OCI-LY7 (cell line): ENCODE measurements at regions not wholly inside any gene's neighbourhood (a gene's known extent, or its start where the extent isn't known, plus 50 kb on each side); places are given as distances from the start of the nearest gene placed in this dataset.

Experiments used
- BruUV-seq: library from RNA; stranded (reverse); fragments of 400-500 nt; replicated peaks from 2 replicates; lab custom pipeline; 2021; lab: Mats Ljungman, UMichigan
- CTCF ChIA-PET: fragments of 300-600 bp; sonication (Branson Sonifier 250); formaldehyde crosslinking; loops from one replicate; lab custom pipeline; 2022; ENCODE audit warnings: antibody characterized with exemption; ENCODE audit not compliant: unreplicated experiment; lab: Charles Lee
- POLR2A ChIA-PET: fragments of 300-600 bp; sonication (Branson Sonifier 250); formaldehyde crosslinking; loops from one replicate; lab custom pipeline; 2022; ENCODE audit warnings: antibody characterized with exemption; lab: Charles Lee
- DNase-seq: peaks from one replicate; pipeline ENCODE4 v3.0.0-alpha.2; 2015; ENCODE audit warnings: low spot score
- H2AFZ ChIP-seq: fragments of 200-600 bp; sonication (generic), shearing (Covaris generic); 2 replicates; pipeline ENCODE4 v1.6.1; 2014; ENCODE audit warnings: mild to moderate bottlenecking, antibody characterized with exemption, low read length, moderate library complexity
- H3K27ac ChIP-seq: fragments of 200-600 bp; sonication (generic); 2 replicates; pipeline ENCODE4 v1.5.1; 2014; ENCODE audit warnings: mixed run types, low read depth, mild to moderate bottlenecking, moderate library complexity, low read length, inconsistent platforms; ENCODE audit not compliant: poor library complexity, severe bottlenecking
- H3K36me3 ChIP-seq: fragments of 200-600 bp; sonication (generic); 2 replicates; pipeline ENCODE4 v1.6.1; 2014; ENCODE audit warnings: mild to moderate bottlenecking, antibody characterized with exemption, low read length, moderate library complexity, mixed read lengths; ENCODE audit not compliant: insufficient read depth
- H3K4me1 ChIP-seq: fragments of 200-600 bp; sonication (generic); 2 replicates; pipeline ENCODE4 v1.5.1; 2014; ENCODE audit warnings: mild to moderate bottlenecking, low read length; ENCODE audit not compliant: insufficient read depth, poor library complexity, severe bottlenecking
- H3K4me2 ChIP-seq: fragments of 200-600 bp; sonication (generic); 2 replicates; pipeline ENCODE4 v1.6.1; 2014; ENCODE audit warnings: mild to moderate bottlenecking, low read length
- H3K4me3 ChIP-seq: fragments of 200-600 bp; sonication (generic); 2 replicates; pipeline ENCODE4 v1.5.1; 2014; ENCODE audit warnings: mild to moderate bottlenecking, low read depth, low read length; ENCODE audit not compliant: poor library complexity, severe bottlenecking
- H3K79me2 ChIP-seq: fragments of 200-600 bp; sonication (generic); 2 replicates; pipeline ENCODE4 v1.6.1; 2016; ENCODE audit warnings: low read depth, mild to moderate bottlenecking, low read length, moderate library complexity, mixed read lengths; ENCODE audit not compliant: insufficient read depth
- H3K9me2 ChIP-seq: fragments of 200-600 bp; sonication (generic); 2 replicates; pipeline ENCODE4 v1.6.1; 2016; ENCODE audit warnings: mild to moderate bottlenecking, low read length, mixed read lengths; ENCODE audit not compliant: insufficient read depth
- H3K9me3 ChIP-seq: fragments of 200-600 bp; sonication (generic); 2 replicates; pipeline ENCODE4 v1.6.1; 2014; ENCODE audit warnings: mild to moderate bottlenecking, mixed run types, low read length, mixed read lengths
- H4K20me1 ChIP-seq: fragments of 200-600 bp; sonication (generic); 2 replicates; pipeline ENCODE4 v1.6.1; 2014; ENCODE audit warnings: mild to moderate bottlenecking, antibody characterized with exemption, low read length, moderate library complexity, mixed read lengths; ENCODE audit not compliant: insufficient read depth
- EZH2phosphoT487 ChIP-seq: fragments of 200-600 bp; sonication (generic); IDR thresholded peaks from 2 replicates; pipeline ENCODE4 v1.6.1; 2018; ENCODE audit warnings: low read depth, borderline replicate concordance, mild to moderate bottlenecking, mixed run types, antibody characterized with exemption, low read length, moderate library complexity, mixed read lengths
- intact Hi-C: fragments of 100-400 bp; cut with micrococcal nuclease; formaldehyde crosslinking; loops from one replicate; pipeline ENCODE4 v1.10.0; 2022; ENCODE audit not compliant: unreplicated experiment
- TF ChIP-seq, protein P1 (sequence below): fragments of 200-600 bp; sonication (generic); conservative IDR thresholded peaks from 2 replicates; pipeline ENCODE4 v1.5.1; 2014; ENCODE audit warnings: mild to moderate bottlenecking, antibody characterized with exemption, low read length, moderate library complexity, mixed read lengths

DNA sequence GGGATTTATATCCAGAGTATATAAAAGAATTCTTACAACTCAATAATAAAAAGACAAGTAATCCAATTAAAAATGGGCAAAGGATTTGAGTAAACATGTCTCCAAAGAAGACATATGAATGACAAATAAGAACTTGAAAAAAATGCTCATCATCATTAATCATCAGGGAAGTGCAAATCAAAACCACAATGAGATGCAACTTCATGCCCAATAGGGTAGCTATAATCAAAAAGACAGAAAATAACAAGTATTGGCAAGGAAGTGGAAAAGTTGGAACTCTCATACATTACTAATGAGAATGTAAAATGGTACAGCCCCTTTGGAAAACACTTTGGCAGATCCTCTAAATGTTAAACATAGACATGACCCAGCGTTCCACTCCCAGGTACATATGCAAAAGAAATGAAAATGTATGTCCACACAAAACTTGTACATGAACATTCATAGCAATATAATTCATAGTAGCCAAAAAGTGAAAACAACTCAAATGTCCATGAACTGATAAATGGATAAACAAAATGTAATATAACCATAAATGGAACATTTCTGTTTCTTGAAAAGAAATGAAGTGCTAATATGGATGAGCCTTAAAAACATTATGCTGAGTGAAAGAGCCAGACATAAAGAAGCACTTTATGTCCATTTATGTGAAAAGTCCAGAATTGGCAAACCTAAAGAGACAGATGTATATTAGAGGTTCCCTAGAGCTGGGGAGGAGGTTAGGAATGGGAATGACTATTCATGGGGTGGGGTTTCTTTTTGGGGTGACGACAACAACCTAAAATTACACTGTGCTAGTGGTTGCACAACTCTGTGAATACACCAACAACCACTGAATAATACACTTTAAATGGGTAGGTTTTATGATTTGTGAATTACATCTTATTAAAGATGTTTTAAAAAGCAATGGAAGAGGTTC is 259.7 kb downstream of the RHOU start:
- H4K20me1 ChIP-seq: no peaks in the 10 kb centered on the region
- no peaks in the 10 kb centered on the region for H3K9me3 ChIP-seq
- no peak for TF ChIP-seq EZH2phosphoT487
- TF ChIP-seq, protein P1, sequence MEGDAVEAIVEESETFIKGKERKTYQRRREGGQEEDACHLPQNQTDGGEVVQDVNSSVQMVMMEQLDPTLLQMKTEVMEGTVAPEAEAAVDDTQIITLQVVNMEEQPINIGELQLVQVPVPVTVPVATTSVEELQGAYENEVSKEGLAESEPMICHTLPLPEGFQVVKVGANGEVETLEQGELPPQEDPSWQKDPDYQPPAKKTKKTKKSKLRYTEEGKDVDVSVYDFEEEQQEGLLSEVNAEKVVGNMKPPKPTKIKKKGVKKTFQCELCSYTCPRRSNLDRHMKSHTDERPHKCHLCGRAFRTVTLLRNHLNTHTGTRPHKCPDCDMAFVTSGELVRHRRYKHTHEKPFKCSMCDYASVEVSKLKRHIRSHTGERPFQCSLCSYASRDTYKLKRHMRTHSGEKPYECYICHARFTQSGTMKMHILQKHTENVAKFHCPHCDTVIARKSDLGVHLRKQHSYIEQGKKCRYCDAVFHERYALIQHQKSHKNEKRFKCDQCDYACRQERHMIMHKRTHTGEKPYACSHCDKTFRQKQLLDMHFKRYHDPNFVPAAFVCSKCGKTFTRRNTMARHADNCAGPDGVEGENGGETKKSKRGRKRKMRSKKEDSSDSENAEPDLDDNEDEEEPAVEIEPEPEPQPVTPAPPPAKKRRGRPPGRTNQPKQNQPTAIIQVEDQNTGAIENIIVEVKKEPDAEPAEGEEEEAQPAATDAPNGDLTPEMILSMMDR: no peak
- no peaks in the 10 kb centered on the region for H3K4me1 ChIP-seq
- H3K27ac ChIP-seq: no peak overlapping the region
- BruUV-seq: no TSS peak
- no peak overlapping the region for H2AFZ ChIP-seq
- H3K4me3 ChIP-seq: no peak overlapping the region
- intact Hi-C loops: no loop called here
- ChIA-PET POLR2A (interaction anchor here (0.6 kb wide), 1 partner anchor 223 kb away, joined by 3 read pairs; no protein-coding TSS in a partner anchor), CTCF (no interaction called here)
- no peaks in the 10 kb centered on the region for H3K36me3 ChIP-seq
- no peaks in the 10 kb centered on the region for H3K9me2 ChIP-seq
- no peaks in the 10 kb centered on the region for H3K79me2 ChIP-seq
- DNase-seq: no peak
- no peak overlapping the region for H3K4me2 ChIP-seq

DNA sequence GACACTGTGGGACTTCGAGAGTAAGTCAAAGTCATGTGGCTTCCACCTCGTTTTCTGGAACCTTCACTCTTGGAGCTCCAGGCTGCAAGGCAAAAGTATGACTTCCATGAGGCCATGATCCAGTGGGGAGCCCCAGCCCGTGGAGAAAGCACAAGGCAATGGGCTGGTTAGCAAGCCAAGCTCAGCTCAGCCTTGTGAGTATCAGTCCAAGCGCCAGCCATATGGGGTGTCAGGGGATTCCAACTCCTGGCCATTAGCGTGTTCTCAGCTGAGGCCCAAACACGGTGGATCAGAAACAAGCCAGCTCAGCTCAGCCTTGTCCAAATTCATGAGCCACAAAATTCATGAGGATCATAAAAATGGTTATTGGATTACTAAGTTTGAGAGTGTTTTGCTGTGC is 261.0 kb downstream of the RHOU start:
- DNase-seq: no peak

More for the DNA sequence above, 261.0 kb downstream of the RHOU start:
- ChIA-PET POLR2A (no interaction called here), CTCF (no interaction called here)
- BruUV-seq: no TSS peak
- no peaks in the 10 kb centered on the region for H3K9me3 ChIP-seq
- no peak overlapping the region for H2AFZ ChIP-seq
- no peaks in the 10 kb centered on the region for H3K36me3 ChIP-seq
- no peaks in the 10 kb centered on the region for H3K79me2 ChIP-seq
- no peak overlapping the region for H3K27ac ChIP-seq
- no peak overlapping the region for H3K4me3 ChIP-seq
- H4K20me1 ChIP-seq: no peaks in the 10 kb centered on the region
- H3K4me1 ChIP-seq: peaks cover 4% of the 10 kb centered on the region
- intact Hi-C loops: no loop called here
- H3K9me2 ChIP-seq: no peaks in the 10 kb centered on the region
- no peak overlapping the region for H3K4me2 ChIP-seq
- TF ChIP-seq EZH2phosphoT487: no peak
- TF ChIP-seq, protein P1: no peak
